ENCODE measurements at regions not wholly inside any gene's neighbourhood (a gene's known extent, or its start where the extent isn't known, plus 50 kb on each side); places are given as distances from the start of the nearest gene placed in this dataset.

GRCh38 chr3:95226437-95226836, 1163.6 kb downstream of the NSUN3 start:
- no peaks in the 10 kb centered on the region for H3K9me2 ChIP-seq (replicated peaks; ENCODE audit: low read length)
- H3F3A ChIP-seq (ENCODE audit: low read length, unreplicated experiment) = no peaks in the 10 kb centered on the region
- ATAC-seq = no peak
- ChIA-PET CTCF (no interaction called here), POLR2A (ENCODE audit: unreplicated experiment) (no interaction called here)
- TF ChIP-seq CTCF (conservative IDR thresholded peaks at IDR 0.05; ENCODE audit: low read depth, low read length) (no peak), EZH2phosphoT487 (IDR thresholded peaks at IDR 0.05; ENCODE audit: borderline replicate concordance, low read length) (no peak), EZH2 (IDR thresholded peaks at IDR 0.05; ENCODE audit: low read length, unreplicated experiment) (no peak)
- H3K4me1 ChIP-seq (ENCODE audit: insufficient read depth, low read length) = no peaks in the 10 kb centered on the region
- intact Hi-C loops (cut with micrococcal nuclease) = no loop called here
- H3K9me3 ChIP-seq (ENCODE audit: low read length) = peaks cover 9% of the 10 kb centered on the region; the same call in 1 of the 2 replicates
- H3K79me2 ChIP-seq (ENCODE audit: low read length) = no peaks in the 10 kb centered on the region
- no peaks in the 10 kb centered on the region for H4K20me1 ChIP-seq (ENCODE audit: low read length)
- no peak overlapping the region for H2AFZ ChIP-seq (ENCODE audit: low read length)
- H3K27me3 ChIP-seq (ENCODE audit: low read length) = no peaks in the 10 kb centered on the region
- no peak overlapping the region for H3K9ac ChIP-seq (ENCODE audit: low read length)
- BruUV-seq (replicated peaks) = no TSS peak
- no peaks in the 10 kb centered on the region for H3K36me3 ChIP-seq (ENCODE audit: low read depth, low read length)
- H3K4me3 ChIP-seq (ENCODE audit: low read length) = no peak overlapping the region
- no peak for DNase-seq
- no peak overlapping the region for H3K27ac ChIP-seq (ENCODE audit: low read length)
- H3K4me2 ChIP-seq (ENCODE audit: low read length) = no peak overlapping the region

GRCh38 chr3:95227092-95227491, 1164.2 kb downstream of the NSUN3 start:
- Histone ChIP-seq H4K20me1 (ENCODE audit: low read length) (no peaks in the 10 kb centered on the region), H3K9me3 (ENCODE audit: low read length) (peaks cover 9% of the 10 kb centered on the region; the same call in 1 of the 2 replicates), H3K36me3 (ENCODE audit: low read depth, low read length) (no peaks in the 10 kb centered on the region), H2AFZ (ENCODE audit: low read length) (no peak overlapping the region), H3K27me3 (ENCODE audit: low read length) (no peaks in the 10 kb centered on the region), H3K9me2 (replicated peaks; ENCODE audit: low read length) (no peaks in the 10 kb centered on the region), H3K4me1 (ENCODE audit: insufficient read depth, low read length) (no peaks in the 10 kb centered on the region), H3K27ac (ENCODE audit: low read length) (no peak overlapping the region), H3K79me2 (ENCODE audit: low read length) (no peaks in the 10 kb centered on the region), H3K4me3 (ENCODE audit: low read length) (no peak overlapping the region), H3K9ac (ENCODE audit: low read length) (no peak overlapping the region), H3K4me2 (ENCODE audit: low read length) (no peak overlapping the region), H3F3A (ENCODE audit: low read length, unreplicated experiment) (no peaks in the 10 kb centered on the region)
- TF ChIP-seq EZH2 (IDR thresholded peaks at IDR 0.05; ENCODE audit: low read length, unreplicated experiment) = no peak
- no peak for TF ChIP-seq CTCF (conservative IDR thresholded peaks at IDR 0.05; ENCODE audit: low read depth, low read length)
- TF ChIP-seq EZH2phosphoT487 (IDR thresholded peaks at IDR 0.05; ENCODE audit: borderline replicate concordance, low read length) = no peak
- no peak for DNase-seq
- BruUV-seq (replicated peaks) = no TSS peak
- intact Hi-C loops (cut with micrococcal nuclease) = no loop called here
- ChIA-PET POLR2A (ENCODE audit: unreplicated experiment) (no interaction called here), CTCF (no interaction called here)
- ATAC-seq = no peak

GRCh38 chr3:95228416-95228815, 1165.6 kb downstream of the NSUN3 start:
- Histone ChIP-seq H3K9me3 (ENCODE audit: low read length) (peaks cover 9% of the 10 kb centered on the region; the same call in 1 of the 2 replicates), H3K36me3 (ENCODE audit: low read depth, low read length) (no peaks in the 10 kb centered on the region), H3K9ac (ENCODE audit: low read length) (no peak overlapping the region), H3K9me2 (replicated peaks; ENCODE audit: low read length) (no peaks in the 10 kb centered on the region), H3K4me3 (ENCODE audit: low read length) (no peak overlapping the region), H3F3A (ENCODE audit: low read length, unreplicated experiment) (no peaks in the 10 kb centered on the region), H3K4me1 (ENCODE audit: insufficient read depth, low read length) (no peaks in the 10 kb centered on the region), H3K79me2 (ENCODE audit: low read length) (no peaks in the 10 kb centered on the region), H4K20me1 (ENCODE audit: low read length) (no peaks in the 10 kb centered on the region), H3K4me2 (ENCODE audit: low read length) (no peak overlapping the region), H3K27me3 (ENCODE audit: low read length) (no peaks in the 10 kb centered on the region), H2AFZ (ENCODE audit: low read length) (no peak overlapping the region), H3K27ac (ENCODE audit: low read length) (no peak overlapping the region)
- intact Hi-C loops (cut with micrococcal nuclease) = no loop called here
- peak; percentile 38 for DNase-seq
- no peak for ATAC-seq
- no TSS peak for BruUV-seq (replicated peaks)
- ChIA-PET CTCF (no interaction called here), POLR2A (ENCODE audit: unreplicated experiment) (no interaction called here)
- TF ChIP-seq EZH2phosphoT487 (IDR thresholded peaks at IDR 0.05; ENCODE audit: borderline replicate concordance, low read length) (no peak), CTCF (conservative IDR thresholded peaks at IDR 0.05; ENCODE audit: low read depth, low read length) (no peak), EZH2 (IDR thresholded peaks at IDR 0.05; ENCODE audit: low read length, unreplicated experiment) (no peak)

Data from PC-3 (cell line).